GM19328 (cell line): ENCODE measurements at regions not wholly inside any gene's neighbourhood (a gene's known extent, or its start where the extent isn't known, plus 50 kb on each side); places are given as distances from the start of the nearest gene placed in this dataset.
A peak's percentile ranks its signal among the peaks of the same experiment; 100 is the strongest.
"Not testable (repeated sequence)": the region's sequence is repeated elsewhere in the genome, so short reads cannot be mapped to it uniquely, and the experiment has no call there.

Experiments
- ATAC-seq: cut with Tn5 transposase; IDR thresholded peaks from one replicate; pipeline ENCODE4 v1.9.1; 2021; ENCODE audit warnings: mild to moderate bottlenecking, moderate library complexity; ENCODE audit not compliant: unreplicated experiment

GRCh38 chr20:25989686-25990085 is 293.0 kb upstream of the ZNF337 start:
- not testable (repeated sequence) for ATAC-seq

GRCh38 chr20:25989196-25989595 is 292.5 kb upstream of the ZNF337 start:
- no peak for ATAC-seq

- not testable (repeated sequence) for ATAC-seq
Measured at GRCh38 chr20:25987928-25988560, 291.4 kb upstream of the ZNF337 start.

- peak; percentile 93 for ATAC-seq
Measured at GRCh38 chr20:25987073-25987927, 290.6 kb upstream of the ZNF337 start.

- no peak for ATAC-seq
Measured at GRCh38 chr20:25985597-25985996, 288.9 kb upstream of the ZNF337 start.

GRCh38 chr20:25984933-25985332 is 288.3 kb upstream of the ZNF337 start:
- ATAC-seq, result no peak

GRCh38 chr20:25982701-25983100 is 286.0 kb upstream of the ZNF337 start:
- not testable (repeated sequence) for ATAC-seq

- not testable (repeated sequence) for ATAC-seq
Measured at GRCh38 chr20:25978450-25979190, 282.0 kb upstream of the ZNF337 start.

GRCh38 chr20:25975816-25976215 is 279.2 kb upstream of the ZNF337 start:
- ATAC-seq, result not testable (repeated sequence)

GRCh38 chr20:25965203-25965602 is 268.6 kb upstream of the ZNF337 start:
- ATAC-seq, result not testable (repeated sequence)

GRCh38 chr20:25953876-25954275 is 257.2 kb upstream of the ZNF337 start:
- ATAC-seq, result not testable (repeated sequence)

- not testable (repeated sequence) for ATAC-seq
Measured at GRCh38 chr20:25935230-25935629, 238.6 kb upstream of the ZNF337 start.

- ATAC-seq, result not testable (repeated sequence)
Measured at GRCh38 chr20:25932806-25933205, 236.2 kb upstream of the ZNF337 start.

- not testable (repeated sequence) for ATAC-seq
Measured at GRCh38 chr20:25932170-25932569, 235.5 kb upstream of the ZNF337 start.

GRCh38 chr20:25902321-25902720 is 205.7 kb upstream of the ZNF337 start:
- not testable (repeated sequence) for ATAC-seq

- not testable (repeated sequence) for ATAC-seq
Measured at GRCh38 chr20:25898663-25899062, 202.0 kb upstream of the ZNF337 start.

GRCh38 chr20:25879096-25879495 is 182.4 kb upstream of the ZNF337 start:
- not testable (repeated sequence) for ATAC-seq

GRCh38 chr20:25868650-25868979 is 172.0 kb upstream of the ZNF337 start:
- ATAC-seq, result not testable (repeated sequence)

GRCh38 chr20:25867776-25868649 is 171.4 kb upstream of the ZNF337 start:
- no peak for ATAC-seq

- ATAC-seq, result not testable (repeated sequence)
Measured at GRCh38 chr20:25867015-25867775, 170.5 kb upstream of the ZNF337 start.
